Esophagus squamous epithelium (tissue), 4 donors: ENCODE measurements at regions not wholly inside any gene's neighbourhood (a gene's known extent, or its start where the extent isn't known, plus 50 kb on each side); places are given as distances from the start of the nearest gene placed in this dataset.

Experiments used
- CTCF ChIP-seq, 6 experiments: fragments of 450-650 bp in 4 of 6; fragments of 200-600 bp in 2 of 6; sonication (generic) in 2 of 6; IDR thresholded peaks; one replicate each; pipeline ENCODE4 v1.5.1; 2016 to 2019; ENCODE audit warnings: antibody characterized with exemption in 6 of 6, mild to moderate bottlenecking in 4 of 6, moderate library complexity in 4 of 6
- POLR2A ChIP-seq, 4 donors: fragments of 450-650 bp; IDR thresholded peaks; one replicate each; pipeline ENCODE4 v1.6.1; 2017; ENCODE audit warnings: antibody characterized with exemption in 4 of 4, mild to moderate bottlenecking in 4 of 4, moderate library complexity in 3 of 4

- TF ChIP-seq POLR2A (IDR thresholded peaks at IDR 0.05) (no peak), CTCF (IDR thresholded peaks at IDR 0.05) (no peak)
Measured at GRCh38 chr18:75797046-75797445, 369.5 kb upstream of the SMIM21 start.
